IPS-18c (cell line): ENCODE measurements at regions not wholly inside any gene's neighbourhood (a gene's known extent, or its start where the extent isn't known, plus 50 kb on each side); places are given as distances from the start of the nearest gene placed in this dataset.

Source experiments
- H3K4me3 ChIP-seq: 2 replicates; pipeline ENCODE4 v1.7.0; 2013; ENCODE audit warnings: low read depth, mild to moderate bottlenecking, low read length, moderate library complexity; ENCODE audit not compliant: insufficient read depth
- H3K9me3 ChIP-seq: one replicate; pipeline ENCODE4 v1.6.1; 2013; ENCODE audit warnings: mild to moderate bottlenecking, low read length, moderate library complexity; ENCODE audit not compliant: control insufficient read depth, insufficient read depth

- no peaks in the 10 kb centered on the region for H3K9me3 ChIP-seq
- H3K4me3 ChIP-seq, result no peak overlapping the region
Observed at GRCh38 chr10:78838141-78838657, 230.6 kb upstream of the ZMIZ1 start.

- no peak overlapping the region for H3K4me3 ChIP-seq
- H3K9me3 ChIP-seq, result no peaks in the 10 kb centered on the region
Observed at GRCh38 chr10:78843495-78843894, 225.3 kb upstream of the ZMIZ1 start.

GRCh38 chr10:78844960-78845607 is 223.7 kb upstream of the ZMIZ1 start:
- Histone ChIP-seq H3K4me3 (no peak overlapping the region), H3K9me3 (no peaks in the 10 kb centered on the region)

- no peak overlapping the region for H3K4me3 ChIP-seq
- no peaks in the 10 kb centered on the region for H3K9me3 ChIP-seq
Observed at GRCh38 chr10:78846071-78846470, 222.7 kb upstream of the ZMIZ1 start.

GRCh38 chr10:78846760-78847159 is 222.0 kb upstream of the ZMIZ1 start:
- Histone ChIP-seq H3K9me3 (no peaks in the 10 kb centered on the region), H3K4me3 (no peak overlapping the region)

- H3K4me3 ChIP-seq, result no peak overlapping the region
- H3K9me3 ChIP-seq, result no peaks in the 10 kb centered on the region
Observed at GRCh38 chr10:78847485-78847884, 221.3 kb upstream of the ZMIZ1 start.

- H3K4me3 ChIP-seq, result no peak overlapping the region
- no peaks in the 10 kb centered on the region for H3K9me3 ChIP-seq
Observed at GRCh38 chr10:78849115-78849514, 219.7 kb upstream of the ZMIZ1 start.

- Histone ChIP-seq H3K9me3 (no peaks in the 10 kb centered on the region), H3K4me3 (no peak overlapping the region)
Observed at GRCh38 chr10:78849731-78850130, 219.0 kb upstream of the ZMIZ1 start.

- no peaks in the 10 kb centered on the region for H3K9me3 ChIP-seq
Observed at GRCh38 chr10:78850644-78851435, 217.9 kb upstream of the ZMIZ1 start.

GRCh38 chr10:78851647-78852046 is 217.1 kb upstream of the ZMIZ1 start:
- Histone ChIP-seq H3K9me3 (no peaks in the 10 kb centered on the region), H3K4me3 (no peak overlapping the region)

More at GRCh38 chr10:78850644-78851435, 217.9 kb upstream of the ZMIZ1 start:
- no peak overlapping the region for H3K4me3 ChIP-seq

GRCh38 chr10:78852466-78853240 is 216.1 kb upstream of the ZMIZ1 start:
- H3K9me3 ChIP-seq, result no peaks in the 10 kb centered on the region
- no peak overlapping the region for H3K4me3 ChIP-seq

GRCh38 chr10:78853864-78854263 is 214.9 kb upstream of the ZMIZ1 start:
- H3K9me3 ChIP-seq, result no peaks in the 10 kb centered on the region

GRCh38 chr10:78856421-78856820 is 212.3 kb upstream of the ZMIZ1 start:
- H3K9me3 ChIP-seq, result no peaks in the 10 kb centered on the region
- no peak overlapping the region for H3K4me3 ChIP-seq

More at GRCh38 chr10:78853864-78854263, 214.9 kb upstream of the ZMIZ1 start:
- no peak overlapping the region for H3K4me3 ChIP-seq

- H3K4me3 ChIP-seq, result no peak overlapping the region
Observed at GRCh38 chr10:78857193-78857592, 211.6 kb upstream of the ZMIZ1 start.

GRCh38 chr10:78859266-78859665 is 209.5 kb upstream of the ZMIZ1 start:
- no peak overlapping the region for H3K4me3 ChIP-seq
- H3K9me3 ChIP-seq, result no peaks in the 10 kb centered on the region

More at GRCh38 chr10:78857193-78857592, 211.6 kb upstream of the ZMIZ1 start:
- H3K9me3 ChIP-seq, result no peaks in the 10 kb centered on the region

- Histone ChIP-seq H3K9me3 (no peaks in the 10 kb centered on the region), H3K4me3 (no peak overlapping the region)
Observed at GRCh38 chr10:78859769-78860168, 209.0 kb upstream of the ZMIZ1 start.

GRCh38 chr10:78860260-78860914 is 208.4 kb upstream of the ZMIZ1 start:
- Histone ChIP-seq H3K9me3 (no peaks in the 10 kb centered on the region), H3K4me3 (no peak overlapping the region)
